ACC112 (cell line): ENCODE measurements at regions not wholly inside any gene's neighbourhood (a gene's known extent, or its start where the extent isn't known, plus 50 kb on each side); places are given as distances from the start of the nearest gene placed in this dataset.

Experiments
- H2AFZ ChIP-seq: fragments of 200-600 bp; sonication (generic); one replicate; pipeline ENCODE4 v1.6.0; 2017; ENCODE audit warnings: antibody characterized with exemption, low read length; ENCODE audit not compliant: unreplicated experiment
- H3K27ac ChIP-seq: fragments of 200-600 bp; sonication (generic); 2 replicates; pipeline ENCODE4 v1.5.1; 2014; ENCODE audit warnings: low read depth, mild to moderate bottlenecking, antibody characterized with exemption, low read length, moderate library complexity
- H3K27me3 ChIP-seq: fragments of 200-600 bp; sonication (generic); 2 replicates; pipeline ENCODE4 v1.6.1; 2014; ENCODE audit warnings: mild to moderate bottlenecking, antibody characterized with exemption, low read length, moderate library complexity, mixed read lengths; ENCODE audit not compliant: insufficient read depth
- H3K36me3 ChIP-seq: fragments of 200-600 bp; sonication (generic); 2 replicates; pipeline ENCODE4 v1.6.1; 2016; ENCODE audit warnings: mild to moderate bottlenecking, antibody characterized with exemption, low read length, moderate library complexity, mixed read lengths; ENCODE audit not compliant: insufficient read depth
- H3K4me1 ChIP-seq: fragments of 200-600 bp; sonication (generic); one replicate; pipeline ENCODE4 v1.6.1; 2016; ENCODE audit warnings: low read length, mixed read lengths; ENCODE audit not compliant: insufficient read depth, unreplicated experiment, control insufficient read depth
- H3K4me3 ChIP-seq: fragments of 200-600 bp; sonication (generic); 2 replicates; pipeline ENCODE4 v1.5.1; 2014; ENCODE audit warnings: mild to moderate bottlenecking, low read depth, low read length
- H3K79me2 ChIP-seq: fragments of 200-600 bp; sonication (generic); one replicate; pipeline ENCODE4 v1.6.0; 2016; ENCODE audit warnings: low read length; ENCODE audit not compliant: control insufficient read depth, unreplicated experiment, insufficient read depth

- Histone ChIP-seq H2AFZ (peak overlapping the region; percentile 50), H3K27me3 (no peaks in the 10 kb centered on the region), H3K27ac (peak overlapping the region; percentile 67), H3K4me3 (no peak overlapping the region; the same call in 1 of the 2 replicates), H3K36me3 (peaks cover 6% of the 10 kb centered on the region), H3K4me1 (peaks cover 25% of the 10 kb centered on the region), H3K79me2 (no peaks in the 10 kb centered on the region)
These were observed 748.5 kb upstream of the CBLB start for GRCh38 chr3:106617276-106617675.

GRCh38 chr3:106620646-106621045 lies 751.8 kb upstream of the CBLB start:
- Histone ChIP-seq H3K79me2 (no peaks in the 10 kb centered on the region), H3K36me3 (peaks cover 5% of the 10 kb centered on the region), H3K27ac (no peak overlapping the region), H3K4me3 (no peak overlapping the region), H3K27me3 (no peaks in the 10 kb centered on the region), H2AFZ (no peak overlapping the region), H3K4me1 (peaks cover 20% of the 10 kb centered on the region)

- no peak overlapping the region for H3K4me3 ChIP-seq
- no peak overlapping the region for H3K27ac ChIP-seq
- H3K4me1 ChIP-seq, result peaks cover 10% of the 10 kb centered on the region
- H2AFZ ChIP-seq, result no peak overlapping the region
- H3K27me3 ChIP-seq, result no peaks in the 10 kb centered on the region
- H3K79me2 ChIP-seq, result no peaks in the 10 kb centered on the region
- H3K36me3 ChIP-seq, result peaks cover 5% of the 10 kb centered on the region
These were observed 753.1 kb upstream of the CCDC54 start for GRCh38 chr3:106624154-106624553.

- H3K4me1 ChIP-seq, result peaks cover 10% of the 10 kb centered on the region
- H3K4me3 ChIP-seq, result no peak overlapping the region
- H2AFZ ChIP-seq, result no peak overlapping the region
- no peaks in the 10 kb centered on the region for H3K27me3 ChIP-seq
- peaks cover 5% of the 10 kb centered on the region for H3K36me3 ChIP-seq
- H3K79me2 ChIP-seq, result no peaks in the 10 kb centered on the region
- no peak overlapping the region for H3K27ac ChIP-seq
These were observed 748.8 kb upstream of the CCDC54 start for GRCh38 chr3:106628407-106628806.

- no peak overlapping the region for H3K27ac ChIP-seq
These were observed 747.9 kb upstream of the CCDC54 start for GRCh38 chr3:106629215-106629832.

GRCh38 chr3:106631373-106632108 lies 745.7 kb upstream of the CCDC54 start:
- no peaks in the 10 kb centered on the region for H3K36me3 ChIP-seq
- peaks cover 28% of the 10 kb centered on the region for H3K4me1 ChIP-seq
- no peak overlapping the region for H3K4me3 ChIP-seq
- H3K27me3 ChIP-seq, result no peaks in the 10 kb centered on the region
- no peak overlapping the region for H2AFZ ChIP-seq
- no peaks in the 10 kb centered on the region for H3K79me2 ChIP-seq
- H3K27ac ChIP-seq, result no peak overlapping the region

More at GRCh38 chr3:106629215-106629832, 747.9 kb upstream of the CCDC54 start:
- Histone ChIP-seq H3K79me2 (no peaks in the 10 kb centered on the region), H3K36me3 (peaks cover 3% of the 10 kb centered on the region), H2AFZ (peak overlapping the region; percentile 10), H3K4me1 (peaks cover 12% of the 10 kb centered on the region), H3K27me3 (no peaks in the 10 kb centered on the region), H3K4me3 (no peak overlapping the region)

- Histone ChIP-seq H3K4me3 (peak overlapping the region; percentile 4; the same call in 1 of the 2 replicates), H2AFZ (peak overlapping the region; percentile 62), H3K27ac (peak overlapping the region; percentile 51)
These were observed 742.0 kb upstream of the CCDC54 start for GRCh38 chr3:106635271-106635670.

GRCh38 chr3:106635826-106636225 lies 741.4 kb upstream of the CCDC54 start:
- H2AFZ ChIP-seq, result peak overlapping the region; percentile 58
- H3K27ac ChIP-seq, result peak overlapping the region; percentile 51
- H3K4me1 ChIP-seq, result peaks cover 18% of the 10 kb centered on the region

More at GRCh38 chr3:106635271-106635670, 742.0 kb upstream of the CCDC54 start:
- no peaks in the 10 kb centered on the region for H3K79me2 ChIP-seq
- H3K27me3 ChIP-seq, result no peaks in the 10 kb centered on the region
- no peaks in the 10 kb centered on the region for H3K36me3 ChIP-seq
- H3K4me1 ChIP-seq, result peaks cover 18% of the 10 kb centered on the region

GRCh38 chr3:106640353-106640752 lies 736.9 kb upstream of the CCDC54 start:
- no peak overlapping the region for H2AFZ ChIP-seq
- no peaks in the 10 kb centered on the region for H3K27me3 ChIP-seq
- H3K27ac ChIP-seq, result no peak overlapping the region
- peaks cover 6% of the 10 kb centered on the region for H3K4me1 ChIP-seq
- H3K79me2 ChIP-seq, result no peaks in the 10 kb centered on the region
- no peak overlapping the region for H3K4me3 ChIP-seq
- H3K36me3 ChIP-seq, result no peaks in the 10 kb centered on the region

More at GRCh38 chr3:106635826-106636225, 741.4 kb upstream of the CCDC54 start:
- Histone ChIP-seq H3K36me3 (no peaks in the 10 kb centered on the region), H3K4me3 (no peak overlapping the region), H3K79me2 (no peaks in the 10 kb centered on the region), H3K27me3 (no peaks in the 10 kb centered on the region)

- no peaks in the 10 kb centered on the region for H3K27me3 ChIP-seq
- H3K79me2 ChIP-seq, result no peaks in the 10 kb centered on the region
- no peaks in the 10 kb centered on the region for H3K36me3 ChIP-seq
- no peak overlapping the region for H3K27ac ChIP-seq
- H3K4me3 ChIP-seq, result no peak overlapping the region
- H2AFZ ChIP-seq, result no peak overlapping the region
- H3K4me1 ChIP-seq, result no peaks in the 10 kb centered on the region
These were observed 735.1 kb upstream of the CCDC54 start for GRCh38 chr3:106642161-106642560.

GRCh38 chr3:106643684-106644161 lies 733.5 kb upstream of the CCDC54 start:
- no peaks in the 10 kb centered on the region for H3K36me3 ChIP-seq
- H3K79me2 ChIP-seq, result no peaks in the 10 kb centered on the region
- H3K27ac ChIP-seq, result no peak overlapping the region
- H3K4me3 ChIP-seq, result no peak overlapping the region
- H3K27me3 ChIP-seq, result no peaks in the 10 kb centered on the region
- no peak overlapping the region for H2AFZ ChIP-seq
- H3K4me1 ChIP-seq, result no peaks in the 10 kb centered on the region
